GM10248 (cell line): ENCODE measurements at regions not wholly inside any gene's neighbourhood (a gene's known extent, or its start where the extent isn't known, plus 50 kb on each side); places are given as distances from the start of the nearest gene placed in this dataset.

Experiments used
- CTCF ChIA-PET: fragments of 300-600 bp; sonication (Branson Sonifier 250); formaldehyde crosslinking; extraction: SDS; loops from one replicate; lab custom pipeline; 2021; ENCODE audit warnings: antibody characterized with exemption; lab: Yijun Ruan, JAX
- POLR2A ChIA-PET: fragments of 350-650 bp; sonication (Branson Sonifier 250); formaldehyde crosslinking; extraction: SDS; loops from one replicate; lab custom pipeline; 2020; ENCODE audit warnings: antibody characterized with exemption; lab: Yijun Ruan, JAX
- DNase-seq: peaks from one replicate; pipeline ENCODE4 v3.0.0; 2012; ENCODE audit errors: extremely low spot score
- CTCF ChIP-seq: IDR thresholded peaks from 2 replicates; pipeline ENCODE4 v1.5.1; 2012; ENCODE audit warnings: mild to moderate bottlenecking, low read depth; ENCODE audit errors: extremely low read depth, missing control alignments, control extremely low read depth

DNA sequence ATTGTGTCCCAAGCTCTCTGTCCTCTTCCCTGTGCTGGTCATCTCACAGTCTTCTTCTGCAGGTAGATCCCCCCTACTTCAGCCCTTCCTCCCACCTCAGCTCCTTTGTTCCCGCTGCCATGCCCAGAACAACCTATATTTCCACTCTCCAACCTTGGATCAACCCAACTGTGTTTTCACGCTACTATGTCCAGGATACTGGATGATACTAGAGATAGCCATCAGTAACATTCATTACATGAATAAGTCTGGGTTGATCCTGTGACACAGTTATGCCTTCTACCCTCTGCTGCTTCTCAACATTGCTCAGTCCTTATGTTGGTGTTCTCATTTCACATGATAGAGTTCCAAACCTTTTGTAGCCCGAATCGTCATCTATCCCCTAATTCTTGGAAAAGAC is 286.4 kb downstream of the ZEB1 start:
- no peak for TF ChIP-seq CTCF
- DNase-seq: no peak
- CTCF ChIA-PET: interaction anchor here (1.3 to 1.9 kb wide), 2 partner anchors 11 to 14 kb away, joined by 3 to 4 read pairs; no protein-coding TSS in a partner anchor
- POLR2A ChIA-PET: no interaction called here

GRCh38 chr10:31604646-31605170 is 285.7 kb downstream of the ZEB1 start:
- no peak for DNase-seq
- TF ChIP-seq CTCF: no peak
- CTCF ChIA-PET: interaction anchor here (1.0 to 1.9 kb wide), 4 partner anchors 11 to 852 kb away, joined by 3 to 4 read pairs (median 3); no protein-coding TSS in a partner anchor
- POLR2A ChIA-PET: no interaction called here

GRCh38 chr10:31604096-31604495 is 285.1 kb downstream of the ZEB1 start:
- DNase-seq: no peak
- POLR2A ChIA-PET: no interaction called here
- CTCF ChIA-PET: interaction anchor here (1.0 to 1.9 kb wide), 4 partner anchors 12 to 852 kb away, joined by 3 to 4 read pairs (median 3); no protein-coding TSS in a partner anchor
- TF ChIP-seq CTCF: no peak

- TF ChIP-seq CTCF: no peak
- DNase-seq: peak; percentile 98
- ChIA-PET POLR2A (no interaction called here), CTCF (interaction anchor here (0.9 to 1.6 kb wide), 2 partner anchors 14 to 851 kb away, joined by 3 to 4 read pairs; no protein-coding TSS in a partner anchor)
Observed at GRCh38 chr10:31603235-31604087, 284.4 kb downstream of the ZEB1 start.

GRCh38 chr10:31602541-31603234 is 283.7 kb downstream of the ZEB1 start:
- no peak for TF ChIP-seq CTCF
- DNase-seq: no peak
- ChIA-PET POLR2A (no interaction called here), CTCF (interaction anchor here (0.8 to 0.9 kb wide), 2 partner anchors 13 to 23 kb away, joined by 4 read pairs; no protein-coding TSS in a partner anchor)

GRCh38 chr10:31601136-31601535 is 282.1 kb downstream of the ZEB1 start:
- ChIA-PET CTCF (interaction anchor here (1.7 to 1.8 kb wide), 2 partner anchors 18 to 24 kb away, joined by 4 to 6 read pairs; no protein-coding TSS in a partner anchor), POLR2A (no interaction called here)
- no peak for TF ChIP-seq CTCF
- DNase-seq: no peak
